GM13977 (cell line): ENCODE measurements at regions not wholly inside any gene's neighbourhood (a gene's known extent, or its start where the extent isn't known, plus 50 kb on each side); places are given as distances from the start of the nearest gene placed in this dataset.
"Not testable (repeated sequence)": the region's sequence is repeated elsewhere in the genome, so short reads cannot be mapped to it uniquely, and the experiment has no call there.

Source experiments
- DNase-seq: peaks from one replicate; pipeline ENCODE4 v3.0.0; 2012; ENCODE audit warnings: low spot score
- in situ Hi-C: fragments of 300-500 bp; cut with MboI; formaldehyde crosslinking; loops from one replicate; pipeline ENCODE4 v1.12.0; 2022; ENCODE audit warnings: low sequenced_read_pairs, low pct_unique_long_range_greater_than_20kb, mixed read lengths, inconsistent platforms; ENCODE audit not compliant: unreplicated experiment
- TF ChIP-seq, protein P1 (sequence below): IDR thresholded peaks from 2 replicates; pipeline ENCODE4 v1.5.1; 2012; ENCODE audit warnings: mild to moderate bottlenecking, control low read depth; ENCODE audit not compliant: insufficient read depth; ENCODE audit errors: extremely low read depth, missing control alignments

- in situ Hi-C loops, result no loop called here
- TF ChIP-seq, protein P1, sequence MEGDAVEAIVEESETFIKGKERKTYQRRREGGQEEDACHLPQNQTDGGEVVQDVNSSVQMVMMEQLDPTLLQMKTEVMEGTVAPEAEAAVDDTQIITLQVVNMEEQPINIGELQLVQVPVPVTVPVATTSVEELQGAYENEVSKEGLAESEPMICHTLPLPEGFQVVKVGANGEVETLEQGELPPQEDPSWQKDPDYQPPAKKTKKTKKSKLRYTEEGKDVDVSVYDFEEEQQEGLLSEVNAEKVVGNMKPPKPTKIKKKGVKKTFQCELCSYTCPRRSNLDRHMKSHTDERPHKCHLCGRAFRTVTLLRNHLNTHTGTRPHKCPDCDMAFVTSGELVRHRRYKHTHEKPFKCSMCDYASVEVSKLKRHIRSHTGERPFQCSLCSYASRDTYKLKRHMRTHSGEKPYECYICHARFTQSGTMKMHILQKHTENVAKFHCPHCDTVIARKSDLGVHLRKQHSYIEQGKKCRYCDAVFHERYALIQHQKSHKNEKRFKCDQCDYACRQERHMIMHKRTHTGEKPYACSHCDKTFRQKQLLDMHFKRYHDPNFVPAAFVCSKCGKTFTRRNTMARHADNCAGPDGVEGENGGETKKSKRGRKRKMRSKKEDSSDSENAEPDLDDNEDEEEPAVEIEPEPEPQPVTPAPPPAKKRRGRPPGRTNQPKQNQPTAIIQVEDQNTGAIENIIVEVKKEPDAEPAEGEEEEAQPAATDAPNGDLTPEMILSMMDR, result no peak
- no peak for DNase-seq
These were observed 793.7 kb downstream of the SLITRK5 start for GRCh38 chr13:88464851-88465250.

DNA sequence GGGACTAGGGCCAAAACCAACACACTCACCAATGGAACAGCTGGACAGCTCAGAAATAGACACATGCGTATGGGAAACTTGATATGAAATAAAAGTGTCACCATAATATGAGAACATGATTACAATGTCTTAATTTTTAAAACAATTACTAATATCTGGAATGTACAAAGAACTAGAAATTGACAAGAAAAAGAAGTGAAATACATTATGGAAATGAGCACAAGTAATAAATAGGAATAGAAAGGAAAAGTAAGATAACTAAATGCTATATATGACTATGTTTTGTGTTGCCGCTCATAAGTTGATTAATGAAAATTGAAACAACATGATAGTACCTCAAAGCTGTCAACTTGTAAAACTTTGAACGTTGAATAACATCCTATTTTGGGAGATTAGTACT lies 801.1 kb downstream of the SLITRK5 start:
- in situ Hi-C loops, result no loop called here
- peak; percentile 11 for DNase-seq
- TF ChIP-seq, protein P1, result no peak

- TF ChIP-seq, protein P1, result no peak
These were observed 812.0 kb downstream of the SLITRK5 start for GRCh38 chr13:88483202-88483601.

DNA sequence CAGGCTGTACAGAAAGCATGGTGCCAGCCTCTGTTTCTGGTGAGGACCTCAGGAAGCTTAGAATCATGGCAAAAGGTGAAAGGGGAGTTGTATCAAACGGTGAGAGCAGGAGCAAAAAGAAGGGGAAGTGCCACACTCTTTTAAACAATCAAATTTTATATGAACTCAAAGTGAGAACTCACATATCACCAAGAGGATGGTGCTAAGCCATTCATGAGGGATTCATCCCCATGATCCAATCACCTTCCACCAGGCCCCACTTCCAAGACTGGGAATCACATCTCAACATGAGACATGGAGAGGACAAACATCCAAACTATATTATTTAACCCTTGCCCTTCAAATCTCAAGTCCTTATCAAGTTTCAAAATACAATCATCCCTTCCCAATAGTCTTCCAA lies 836.7 kb downstream of the SLITRK5 start:
- no peak for DNase-seq
- TF ChIP-seq, protein P1, result no peak
- in situ Hi-C loops, result no loop called here

More at GRCh38 chr13:88483202-88483601, 812.0 kb downstream of the SLITRK5 start:
- DNase-seq, result no peak
- in situ Hi-C loops, result no loop called here

GRCh38 chr13:88512993-88513392 lies 841.8 kb downstream of the SLITRK5 start:
- DNase-seq, in situ Hi-C loops: not testable (repeated sequence)

- in situ Hi-C loops, result no loop called here
- DNase-seq, result no peak
- TF ChIP-seq, protein P1, result no peak
These were observed 855.1 kb downstream of the SLITRK5 start for GRCh38 chr13:88526186-88526852.

GRCh38 chr13:88526853-88527215 lies 855.7 kb downstream of the SLITRK5 start:
- no peak for DNase-seq
- in situ Hi-C loops, result no loop called here
- TF ChIP-seq, protein P1, result no peak
